SK-N-SH (cell line): ENCODE measurements at regions not wholly inside any gene's neighbourhood (a gene's known extent, or its start where the extent isn't known, plus 50 kb on each side); places are given as distances from the start of the nearest gene placed in this dataset.

Source experiments
- CTCF ChIA-PET: fragments of 300-600, 350-600 bp; formaldehyde crosslinking; extraction: SDS; loops from one replicate; lab custom pipeline; 2021; lab: Yijun Ruan, JAX
- POLR2A ChIA-PET: fragments of 350-600 bp; sonication (Branson Sonifier 250); formaldehyde crosslinking; extraction: SDS; loops from one replicate; lab custom pipeline; 2020; ENCODE audit warnings: antibody characterized with exemption, inconsistent platforms; lab: Yijun Ruan, JAX
- DNase-seq: peaks from one replicate; pipeline ENCODE4 v3.0.0; 2012
- H2AFZ ChIP-seq: fragments of 200-600 bp; sonication (generic); 2 replicates; pipeline ENCODE4 v1.8.1; 2016; ENCODE audit warnings: antibody characterized with exemption, mild to moderate bottlenecking, low read depth
- H3F3A ChIP-seq: fragments of 200-600 bp; sonication (generic); replicated peaks from 2 replicates; pipeline ENCODE3; 2016; ENCODE audit warnings: antibody characterized with exemption, mild to moderate bottlenecking; ENCODE audit not compliant: insufficient read depth
- H3K27ac ChIP-seq, 2 experiments: fragments of 200-500 bp in 1 of 2; fragments of 200-600 bp in 1 of 2; sonication (Bioruptor generic) in 1 of 2; sonication (generic), shearing (Covaris generic) in 1 of 2; 2 replicates each; pipeline versions ENCODE4 v1.5.1 to v1.6.1; 2014 to 2016; ENCODE audit warnings: low read depth in 2 of 2, inconsistent platforms in 1 of 2, low read length in 1 of 2, mild to moderate bottlenecking in 1 of 2, mixed read lengths in 1 of 2
- H3K27me3 ChIP-seq: fragments of 200-600 bp; sonication (generic), shearing (Covaris generic); 2 replicates; pipeline ENCODE4 v1.6.1; 2016; ENCODE audit warnings: mixed run types; ENCODE audit not compliant: insufficient read depth
- H3K36me3 ChIP-seq, 2 experiments: fragments of 200-500 bp in 1 of 2; fragments of 200-600 bp in 1 of 2; sonication (Bioruptor generic) in 1 of 2; sonication (generic) in 1 of 2; replicated peaks in 1 of 2; 2 replicates each; pipeline versions ENCODE3 to v1.5.1; 2014 to 2016; ENCODE audit warnings: low read length in 1 of 2, mild to moderate bottlenecking in 1 of 2; ENCODE audit not compliant: insufficient read depth in 2 of 2, control insufficient read depth in 1 of 2
- H3K4me1 ChIP-seq, 2 experiments: fragments of 200-500 bp in 1 of 2; fragments of 200-600 bp in 1 of 2; sonication (Bioruptor generic) in 1 of 2; sonication (generic), shearing (Covaris generic) in 1 of 2; 2 replicates each; pipeline versions ENCODE4 v1.5.1 to v1.6.1; 2014 to 2016; ENCODE audit warnings: low read depth in 1 of 2, low read length in 1 of 2, mixed run types in 1 of 2; ENCODE audit not compliant: insufficient read depth in 2 of 2, control insufficient read depth in 1 of 2
- H3K4me2 ChIP-seq: fragments of 200-600 bp; sonication (generic), shearing (Covaris generic); 2 replicates; pipeline ENCODE4 v1.6.1; 2017; ENCODE audit warnings: mixed run types
- H3K4me3 ChIP-seq, 2 experiments: fragments of 200-500 bp in 1 of 2; fragments of 200-600 bp in 1 of 2; sonication (Bioruptor generic) in 1 of 2; sonication (generic), shearing (Covaris generic) in 1 of 2; 2 replicates each; pipeline versions ENCODE4 v1.5.1 to v1.8.1; 2014 to 2016; ENCODE audit warnings: low read depth in 2 of 2, inconsistent platforms in 1 of 2, low read length in 1 of 2, mild to moderate bottlenecking in 1 of 2, mixed read lengths in 1 of 2, moderate library complexity in 1 of 2
- H3K79me2 ChIP-seq: fragments of 200-600 bp; sonication (generic); 2 replicates; pipeline ENCODE4 v1.8.1; 2017; ENCODE audit warnings: mild to moderate bottlenecking; ENCODE audit not compliant: insufficient read depth
- H3K9ac ChIP-seq: fragments of 200-600 bp; sonication (generic); 2 replicates; pipeline ENCODE4 v1.6.1; 2017; ENCODE audit warnings: mixed run types
- H3K9me2 ChIP-seq: fragments of 200-600 bp; sonication (generic); 2 replicates; pipeline ENCODE4 v1.6.1; 2017; ENCODE audit warnings: mixed run types
- H3K9me3 ChIP-seq: fragments of 200-600 bp; sonication (generic); 2 replicates; pipeline ENCODE4 v1.6.1; 2017; ENCODE audit warnings: mixed run types, mild to moderate bottlenecking, moderate library complexity
- H4K20me1 ChIP-seq: fragments of 200-600 bp; sonication (generic); 2 replicates; pipeline ENCODE4 v1.6.1; 2017; ENCODE audit warnings: mild to moderate bottlenecking, mixed run types; ENCODE audit not compliant: insufficient read depth
- CTCF ChIP-seq: fragments of 200-600 bp; sonication (generic); IDR thresholded peaks from 2 replicates; pipeline ENCODE4 v1.6.1; 2017; ENCODE audit warnings: antibody characterized with exemption, mild to moderate bottlenecking, moderate library complexity
- ELF1 ChIP-seq: IDR thresholded peaks from 2 replicates; pipeline ENCODE4 v1.4.0; 2012
- FOSL2 ChIP-seq: IDR thresholded peaks from 2 replicates; pipeline ENCODE4 v1.4.0; 2012; ENCODE audit warnings: low read depth, mild to moderate bottlenecking, moderate library complexity, borderline replicate concordance
- FOXJ3 ChIP-seq: sonication (generic); formaldehyde crosslinking; IDR thresholded peaks from 2 replicates; pipeline ENCODE4 v1.5.1; 2020; ENCODE audit warnings: mild to moderate bottlenecking, missing genetic modification reagents
- FOXM1 ChIP-seq: IDR thresholded peaks from 2 replicates; pipeline ENCODE4 v1.4.0; 2012; ENCODE audit warnings: low read depth, mild to moderate bottlenecking
- GABPA ChIP-seq: IDR thresholded peaks from 2 replicates; pipeline ENCODE4 v1.4.0; 2012; ENCODE audit warnings: low read depth, mild to moderate bottlenecking
- JUND ChIP-seq: IDR thresholded peaks from 2 replicates; pipeline ENCODE4 v1.4.0; 2012
- MAX ChIP-seq: IDR thresholded peaks from 2 replicates; pipeline ENCODE4 v1.4.0; 2012; ENCODE audit warnings: low read depth
- MEF2A ChIP-seq: IDR thresholded peaks from 2 replicates; pipeline ENCODE4 v1.4.0; 2012; ENCODE audit warnings: low read depth, borderline replicate concordance
- NFIC ChIP-seq: IDR thresholded peaks from 2 replicates; pipeline ENCODE4 v1.4.0; 2012; ENCODE audit warnings: borderline replicate concordance
- POLR2AphosphoS5 ChIP-seq: IDR thresholded peaks from 2 replicates; pipeline ENCODE4 v1.6.1; 2012; ENCODE audit warnings: low read depth, low read length
- RAD21 ChIP-seq: IDR thresholded peaks from 2 replicates; pipeline ENCODE4 v1.6.1; 2012; ENCODE audit warnings: mild to moderate bottlenecking, low read length
- SIN3A ChIP-seq: IDR thresholded peaks from 2 replicates; pipeline ENCODE4 v1.6.1; 2012; ENCODE audit warnings: low read depth, mild to moderate bottlenecking, low read length, moderate library complexity, borderline replicate concordance
- SMC3 ChIP-seq: IDR thresholded peaks from 2 replicates; pipeline ENCODE4 v1.6.1; 2012; ENCODE audit warnings: low read depth, low read length, improper control_type of control experiment
- TCF12 ChIP-seq: IDR thresholded peaks from 2 replicates; pipeline ENCODE4 v1.4.0; 2012
- WGBS: methylation state at CpG from one replicate; pipeline ENCODE4 v1.1.6; 2017; ENCODE audit warnings: low lambda C conversion rate; 5-methylcytosine and 5-hydroxymethylcytosine counted together
- TF ChIP-seq, protein P1 (sequence below): fragments of 150-350 bp; IDR thresholded peaks from 2 replicates; pipeline ENCODE4 v1.6.1; 2017; ENCODE audit warnings: antibody characterized with exemption, low read length, low read depth, borderline replicate concordance
- TF ChIP-seq, protein P2 (sequence below): IDR thresholded peaks from 2 replicates; pipeline ENCODE4 v1.4.0; 2012; ENCODE audit warnings: low read depth, borderline replicate concordance

DNA sequence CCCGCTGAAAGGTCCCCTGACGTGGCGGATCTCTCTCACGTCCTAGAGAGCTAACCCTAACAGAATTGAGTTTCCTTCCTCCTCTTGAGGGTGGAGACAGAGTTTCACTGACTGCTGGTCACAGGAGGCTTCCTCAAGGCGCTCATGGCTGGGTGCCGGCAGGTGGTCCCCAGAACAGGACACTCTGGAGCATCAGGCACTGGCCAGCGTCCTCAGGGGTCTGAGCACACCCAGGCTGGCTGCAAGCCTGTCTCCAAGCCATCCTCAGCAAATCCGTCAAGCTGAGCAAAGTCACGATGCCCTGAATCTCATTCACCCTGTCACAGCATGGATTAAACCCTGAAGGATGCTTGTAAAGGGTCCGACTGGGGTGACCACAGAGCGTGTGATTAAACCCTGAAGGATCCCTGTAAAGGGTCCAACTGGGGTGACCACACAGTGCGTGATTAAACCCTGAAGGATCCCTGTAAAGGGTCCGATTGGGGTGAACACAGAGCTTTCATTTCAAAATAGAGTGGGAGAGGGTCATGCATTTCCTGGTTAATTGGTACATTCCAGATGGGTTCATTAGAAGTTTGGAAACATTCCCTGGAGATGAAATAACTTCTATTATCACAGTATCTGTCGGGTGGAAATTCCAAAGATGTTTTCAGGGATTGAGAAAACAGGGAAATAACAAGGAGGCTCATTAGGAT, 473.0 kb downstream of the BRD1 start (continued):
- TF ChIP-seq CTCF = no peak
- no peak for TF ChIP-seq GABPA
- TF ChIP-seq ELF1 = no peak
- no peak for TF ChIP-seq RAD21
- TF ChIP-seq SMC3 = no peak
- TF ChIP-seq FOXM1 = no peak
- no peak for TF ChIP-seq SIN3A
- no peak for TF ChIP-seq FOSL2
- TF ChIP-seq, all 33 proteins: peak for 0

GRCh38 chr22:49353235-49353634, 474.4 kb downstream of the BRD1 start:
- CTCF ChIA-PET = no interaction called here
- TF ChIP-seq, protein P1, sequence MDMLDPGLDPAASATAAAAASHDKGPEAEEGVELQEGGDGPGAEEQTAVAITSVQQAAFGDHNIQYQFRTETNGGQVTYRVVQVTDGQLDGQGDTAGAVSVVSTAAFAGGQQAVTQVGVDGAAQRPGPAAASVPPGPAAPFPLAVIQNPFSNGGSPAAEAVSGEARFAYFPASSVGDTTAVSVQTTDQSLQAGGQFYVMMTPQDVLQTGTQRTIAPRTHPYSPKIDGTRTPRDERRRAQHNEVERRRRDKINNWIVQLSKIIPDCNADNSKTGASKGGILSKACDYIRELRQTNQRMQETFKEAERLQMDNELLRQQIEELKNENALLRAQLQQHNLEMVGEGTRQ = no peak
- TF ChIP-seq SMC3 (no peak), FOXM1 (no peak), MAX (no peak), MEF2A (no peak), TCF12 (no peak), FOXJ3 (no peak), JUND (no peak), NFIC (no peak), POLR2AphosphoS5 (no peak)
- TF ChIP-seq, protein P2, sequence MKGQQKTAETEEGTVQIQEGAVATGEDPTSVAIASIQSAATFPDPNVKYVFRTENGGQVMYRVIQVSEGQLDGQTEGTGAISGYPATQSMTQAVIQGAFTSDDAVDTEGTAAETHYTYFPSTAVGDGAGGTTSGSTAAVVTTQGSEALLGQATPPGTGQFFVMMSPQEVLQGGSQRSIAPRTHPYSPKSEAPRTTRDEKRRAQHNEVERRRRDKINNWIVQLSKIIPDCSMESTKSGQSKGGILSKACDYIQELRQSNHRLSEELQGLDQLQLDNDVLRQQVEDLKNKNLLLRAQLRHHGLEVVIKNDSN = no peak
- TF ChIP-seq, all 33 proteins: peak for 0
- Histone ChIP-seq H3K79me2 (no peaks in the 10 kb centered on the region), H3K36me3 (no peaks in the 10 kb centered on the region), H3K9me2 (no peaks in the 10 kb centered on the region), H3K4me3 (no peak overlapping the region), H3K9ac (no peak overlapping the region), H4K20me1 (no peaks in the 10 kb centered on the region), H3F3A (no peaks in the 10 kb centered on the region), H3K4me2 (no peak overlapping the region), H3K27ac (no peak overlapping the region), H2AFZ (no peak overlapping the region), H3K27me3 (peaks cover 18% of the 10 kb centered on the region; the same call in 1 of the 2 replicates), H3K4me1 (no peaks in the 10 kb centered on the region; a peak in 1 of 4 replicates), H3K9me3 (no peaks in the 10 kb centered on the region)
- POLR2A ChIA-PET = no interaction called here
- 40% methylated on average over 17 of the region's 17 CpGs for WGBS
- DNase-seq = no peak
